ENCODE measurements at regions not wholly inside any gene's neighbourhood (a gene's known extent, or its start where the extent isn't known, plus 50 kb on each side); places are given as distances from the start of the nearest gene placed in this dataset.

DNA sequence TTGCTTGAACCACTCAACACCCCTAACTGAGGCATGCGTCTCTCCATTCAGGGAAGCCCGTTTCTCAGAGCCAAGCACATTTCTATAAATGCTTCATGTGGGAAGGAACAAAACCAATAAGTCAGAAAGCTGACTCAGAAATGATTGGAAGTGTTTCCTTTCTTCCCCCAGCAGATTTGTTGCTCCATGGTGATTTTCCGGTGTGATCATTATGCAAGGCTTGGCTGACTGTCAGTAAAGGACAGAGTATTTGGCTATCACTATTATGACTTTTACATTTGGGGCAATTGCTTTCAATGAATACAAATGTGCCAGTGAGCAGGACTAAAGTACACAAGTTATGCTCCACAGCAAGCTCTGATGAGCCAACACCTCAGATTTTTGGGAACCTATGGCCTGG is 53.3 kb upstream of the ZC3H11B start (continued):
- no peak for TF ChIP-seq MEF2A (IDR thresholded peaks at IDR 0.05; ENCODE audit: borderline replicate concordance, low read depth)
- no peak for TF ChIP-seq RFX5 (IDR thresholded peaks at IDR 0.05; ENCODE audit: low read length)
- TF ChIP-seq JUND (IDR thresholded peaks at IDR 0.05), result no peak
- TF ChIP-seq, protein P1, sequence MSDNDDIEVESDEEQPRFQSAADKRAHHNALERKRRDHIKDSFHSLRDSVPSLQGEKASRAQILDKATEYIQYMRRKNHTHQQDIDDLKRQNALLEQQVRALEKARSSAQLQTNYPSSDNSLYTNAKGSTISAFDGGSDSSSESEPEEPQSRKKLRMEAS (IDR thresholded peaks at IDR 0.05; ENCODE audit: low read depth), result no peak
- TF ChIP-seq RAD21 (IDR thresholded peaks at IDR 0.05; ENCODE audit: low read length), result no peak
- no peak for TF ChIP-seq YY1 (IDR thresholded peaks at IDR 0.05; ENCODE audit: low read depth)
- TF ChIP-seq NFIC (IDR thresholded peaks at IDR 0.05; ENCODE audit: borderline replicate concordance), result no peak

DNA sequence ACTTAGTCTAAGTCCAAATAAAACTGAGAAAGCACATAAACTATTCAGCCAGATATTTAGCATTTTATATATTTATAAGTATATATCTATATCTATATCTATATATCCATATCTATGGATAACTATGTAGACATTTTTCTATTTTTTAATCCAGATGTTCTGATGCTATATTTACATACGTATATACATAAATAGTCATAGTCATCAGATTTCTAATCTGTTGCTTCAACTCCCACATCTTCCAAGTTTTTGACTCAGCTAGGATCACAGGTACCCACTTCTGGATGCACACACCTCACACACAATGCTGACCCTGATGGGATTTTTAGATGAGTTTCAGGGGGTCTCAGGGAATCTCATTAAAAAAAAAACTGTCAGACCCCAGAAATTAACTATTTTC is 52.2 kb upstream of the ZC3H11B start:
- peaks cover 5 to 8% of the 10 kb centered on the region in 2 experiments; a peak in 3 of 4 replicates for H3K4me1 ChIP-seq (ENCODE audit: control insufficient read depth in 1 of 2, insufficient read depth in 2 of 2, low read depth in 1 of 2, low read length in 1 of 2)
- TF ChIP-seq RCOR1 (IDR thresholded peaks at IDR 0.05; ENCODE audit: low read length) (no peak), RFX5 (IDR thresholded peaks at IDR 0.05; ENCODE audit: low read length) (no peak), MEF2A (IDR thresholded peaks at IDR 0.05; ENCODE audit: borderline replicate concordance, low read depth) (no peak)
- ChIA-PET CTCF (interaction anchor here (1.0 kb wide), 1 partner anchor 11 kb away, joined by 3 read pairs; no protein-coding TSS in a partner anchor), POLR2A (interaction anchor here (0.7 kb wide), 1 partner anchor 37 kb away, joined by 3 read pairs; no protein-coding TSS in a partner anchor)
- no peaks in the 10 kb centered on the region for H3K9me3 ChIP-seq
- H3K4me3 ChIP-seq (ENCODE audit: low read depth in 2 of 2, low read length in 1 of 2), result no peak overlapping the region
- no peaks in the 10 kb centered on the region for H3K9me2 ChIP-seq
- no peaks in the 10 kb centered on the region for H3K36me3 ChIP-seq (replicated peaks in 1 of 2; ENCODE audit: control insufficient read depth in 1 of 2, insufficient read depth in 2 of 2, low read length in 1 of 2)
- no peak overlapping the region for H3K4me2 ChIP-seq
- H4K20me1 ChIP-seq (ENCODE audit: insufficient read depth), result no peaks in the 10 kb centered on the region
- no peaks in the 10 kb centered on the region for H3K79me2 ChIP-seq (ENCODE audit: insufficient read depth)
- no peak overlapping the region for H2AFZ ChIP-seq (ENCODE audit: low read depth)
- H3K27ac ChIP-seq (ENCODE audit: low read depth in 2 of 2, low read length in 1 of 2), result no peak overlapping the region; a peak in 1 of 4 replicates
- H3F3A ChIP-seq (replicated peaks; ENCODE audit: insufficient read depth), result no peaks in the 10 kb centered on the region
- 93% methylated on average over 1 of the region's 1 CpG for WGBS (ENCODE audit: low lambda C conversion rate)
- no peak overlapping the region for H3K9ac ChIP-seq
- DNase-seq, result no peak
- no peaks in the 10 kb centered on the region for H3K27me3 ChIP-seq (ENCODE audit: insufficient read depth)

GRCh38 chr1:219664310-219665029 is 51.6 kb upstream of the ZC3H11B start:
- no peak for DNase-seq
- Histone ChIP-seq H3K4me1 (ENCODE audit: control insufficient read depth in 1 of 2, insufficient read depth in 2 of 2, low read depth in 1 of 2, low read length in 1 of 2) (peaks cover 11 to 13% of the 10 kb centered on the region in 2 experiments; a peak in 3 of 4 replicates), H3K4me2 (no peak overlapping the region), H2AFZ (ENCODE audit: low read depth) (no peak overlapping the region), H3K79me2 (ENCODE audit: insufficient read depth) (no peaks in the 10 kb centered on the region), H3K27me3 (ENCODE audit: insufficient read depth) (no peaks in the 10 kb centered on the region), H3K27ac (ENCODE audit: low read depth in 2 of 2, low read length in 1 of 2) (peak overlapping the region in 1 of 2 experiments; percentile 53; a peak in 2 of 4 replicates), H3K9me3 (no peaks in the 10 kb centered on the region), H3K9me2 (no peaks in the 10 kb centered on the region), H3K9ac (no peak overlapping the region), H3K4me3 (ENCODE audit: low read depth in 2 of 2, low read length in 1 of 2) (no peak overlapping the region), H4K20me1 (ENCODE audit: insufficient read depth) (no peaks in the 10 kb centered on the region), H3K36me3 (replicated peaks in 1 of 2; ENCODE audit: control insufficient read depth in 1 of 2, insufficient read depth in 2 of 2, low read length in 1 of 2) (no peaks in the 10 kb centered on the region), H3F3A (replicated peaks; ENCODE audit: insufficient read depth) (no peaks in the 10 kb centered on the region)
- TF ChIP-seq CHD2 (IDR thresholded peaks at IDR 0.05; ENCODE audit: low read length, partially characterized antibody) (no peak), FOXM1 (IDR thresholded peaks at IDR 0.05; ENCODE audit: low read depth) (no peak), SIN3A (IDR thresholded peaks at IDR 0.05; ENCODE audit: borderline replicate concordance, low read depth, low read length) (no peak), PBX3 (IDR thresholded peaks at IDR 0.05) (peak; percentile 40; the same call in 1 of the 2 replicates), USF1 (IDR thresholded peaks at IDR 0.05; ENCODE audit: borderline replicate concordance, low read depth) (no peak), EZH2phosphoT487 (IDR thresholded peaks at IDR 0.05; ENCODE audit: borderline replicate concordance, low read depth) (no peak), RFX5 (IDR thresholded peaks at IDR 0.05; ENCODE audit: low read length) (no peak), GABPA (IDR thresholded peaks at IDR 0.05; ENCODE audit: low read depth) (no peak), POLR2AphosphoS5 (IDR thresholded peaks at IDR 0.05; ENCODE audit: low read depth, low read length) (0 out of 2 replicates have a peak, but pooled peaks have one; percentile 22), EP300 (IDR thresholded peaks at IDR 0.05; ENCODE audit: borderline replicate concordance in 1 of 2, low read depth in 1 of 2, low read length in 1 of 2) (0 out of 4 replicates have a peak, but pooled peaks of 1 of the 2 experiments have one; percentile 32), TCF12 (IDR thresholded peaks at IDR 0.05) (peak; percentile 90), RXRA (IDR thresholded peaks at IDR 0.05; ENCODE audit: borderline replicate concordance, low read depth) (no peak)
- ChIA-PET CTCF (interaction anchor here (1.0 kb wide), 1 partner anchor 10 kb away, joined by 3 read pairs; no protein-coding TSS in a partner anchor), POLR2A (no interaction called here)
- 38% methylated on average over 4 of the region's 4 CpGs for WGBS (ENCODE audit: low lambda C conversion rate)

Measured in SK-N-SH (cell line).